Spleen (tissue), 11 donors: ENCODE measurements at regions not wholly inside any gene's neighbourhood (a gene's known extent, or its start where the extent isn't known, plus 50 kb on each side); places are given as distances from the start of the nearest gene placed in this dataset.

ENCODE experiments used
- DNase-seq: peaks from one replicate; pipeline ENCODE4 v3.0.0-alpha.2; 2020
- H3K27ac ChIP-seq, 8 donors: fragments of 200-600 bp; sonication (generic) in 7 of 8; 1 replicate in 4 of 8; 2 replicates in 4 of 8; pipeline versions ENCODE4 v1.5.0 to v1.8.0; 2016 to 2021; ENCODE audit warnings: inconsistent platforms in 4 of 8, mild to moderate bottlenecking in 4 of 8, moderate library complexity in 1 of 8
- H3K27me3 ChIP-seq, 7 donors: fragments of 200-600 bp; sonication (generic) in 6 of 7; replicated peaks in 1 of 7; 1 replicate in 4 of 7; 2 replicates in 3 of 7; pipeline versions ENCODE4 v1.5.0 to v1.8.0; 2016 to 2021; ENCODE audit warnings: inconsistent platforms in 3 of 7, mild to moderate bottlenecking in 1 of 7
- H3K36me3 ChIP-seq, 6 donors: fragments of 200-600 bp; sonication (generic) in 5 of 6; 1 replicate in 4 of 6; 2 replicates in 2 of 6; pipeline versions ENCODE4 v1.5.0 to v1.8.0; 2016 to 2021; ENCODE audit warnings: inconsistent platforms in 2 of 6
- H3K4me1 ChIP-seq, 6 donors: fragments of 200-600 bp; sonication (generic) in 5 of 6; 1 replicate in 3 of 6; 2 replicates in 3 of 6; pipeline versions ENCODE4 v1.5.0 to v1.8.0; 2016 to 2021; ENCODE audit warnings: inconsistent platforms in 3 of 6
- H3K4me3 ChIP-seq, 8 donors: fragments of 200-600 bp; sonication (generic) in 7 of 8; 1 replicate in 4 of 8; 2 replicates in 4 of 8; pipeline versions ENCODE4 v1.5.0 to v1.8.0; 2016 to 2021; ENCODE audit warnings: inconsistent platforms in 4 of 8, mild to moderate bottlenecking in 4 of 8, moderate library complexity in 2 of 8
- H3K9me3 ChIP-seq, 8 donors: fragments of 200-600 bp; sonication (generic) in 7 of 8; 1 replicate in 4 of 8; 2 replicates in 4 of 8; pipeline versions ENCODE4 v1.5.0 to v1.8.0; 2016 to 2021; ENCODE audit warnings: inconsistent platforms in 4 of 8
- POLR2A ChIP-seq, 3 donors: fragments of 450-650 bp; IDR thresholded peaks; one replicate each; pipeline ENCODE4 v1.5.1; 2017; ENCODE audit warnings: antibody characterized with exemption in 3 of 3, mild to moderate bottlenecking in 1 of 3
- POLR2AphosphoS5 ChIP-seq, 3 donors: sonication (generic); formaldehyde crosslinking; IDR thresholded peaks; one replicate each; pipeline ENCODE4 v1.5.1; 2017; ENCODE audit warnings: antibody characterized with exemption in 3 of 3
- WGBS, 5 donors: extraction: QIAGEN DNeasy Blood & Tissue Kit in 3 of 5; methylation state at CpG; one replicate each; pipeline versions ENCODE4 v1.1.5 to v1.1.7; 2013 to 2018; 5-methylcytosine and 5-hydroxymethylcytosine counted together
- intact Hi-C: fragments of 100-400 bp; cut with DNase I; formaldehyde crosslinking; loops from one replicate; pipeline ENCODE4 v1.15.0; 2023; ENCODE audit warnings: low total_unique reads
- TF ChIP-seq, protein P1 (sequence below), 11 experiments: fragments of 200-600 bp in 7 of 11; fragments of 450-650 bp in 4 of 11; sonication (generic) in 4 of 11; IDR thresholded peaks in 8 of 11; conservative IDR thresholded peaks in 3 of 11; 1 replicate in 7 of 11; 2 replicates in 4 of 11; pipeline versions ENCODE4 v1.4.0 to v1.8.0; 2016 to 2021; ENCODE audit warnings: antibody characterized with exemption in 11 of 11, inconsistent platforms in 4 of 11, mild to moderate bottlenecking in 1 of 11
- donor health status: healthy with polysubstance abuse.
- donor health status: DM: no; HTN: no; CAD: no; lungs with moderate emphysema.
- donor health status: DM: no; HTN: no; CAD: no.
- donor health status: Bipolar disorder and iron deficiency.
- donor health status: healthy.
- donor health status: DM: no; HTN: no; CAD: no.
- donor health status: DM: yes; HTN: yes; CAD: no.

DNA sequence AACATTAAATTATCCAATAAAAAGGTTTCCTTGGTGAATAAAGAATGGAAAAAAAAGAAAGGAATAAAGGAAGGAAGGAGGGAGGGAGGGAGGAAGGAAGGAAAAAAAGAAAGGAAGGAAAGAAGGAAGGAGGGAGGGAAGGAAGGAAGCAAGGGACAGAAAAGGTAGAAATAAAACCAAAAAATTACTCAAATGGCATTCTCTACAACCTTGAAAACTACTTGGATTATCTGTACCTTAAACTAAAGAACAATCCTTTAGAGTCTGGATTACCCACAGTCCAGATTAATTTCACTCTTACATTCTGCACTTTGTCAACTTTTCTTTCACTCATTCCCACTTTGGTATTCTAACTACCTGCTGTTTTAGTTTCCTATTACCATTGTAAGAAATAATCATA lies 361.8 kb upstream of the ADGRB3 start:
- Histone ChIP-seq H3K27ac (no peak overlapping the region), H3K36me3 (no peaks in the 10 kb centered on the region), H3K4me1 (no peaks in the 10 kb centered on the region), H3K4me3 (no peak overlapping the region), H3K9me3 (peaks cover 0 to 10% (median 0%) of the 10 kb centered on the region in 8 donors), H3K27me3 (no peaks in the 10 kb centered on the region)
- TF ChIP-seq POLR2AphosphoS5 (IDR thresholded peaks at IDR 0.05), result no peak
- no peak for TF ChIP-seq POLR2A (IDR thresholded peaks at IDR 0.05)
- TF ChIP-seq, protein P1, sequence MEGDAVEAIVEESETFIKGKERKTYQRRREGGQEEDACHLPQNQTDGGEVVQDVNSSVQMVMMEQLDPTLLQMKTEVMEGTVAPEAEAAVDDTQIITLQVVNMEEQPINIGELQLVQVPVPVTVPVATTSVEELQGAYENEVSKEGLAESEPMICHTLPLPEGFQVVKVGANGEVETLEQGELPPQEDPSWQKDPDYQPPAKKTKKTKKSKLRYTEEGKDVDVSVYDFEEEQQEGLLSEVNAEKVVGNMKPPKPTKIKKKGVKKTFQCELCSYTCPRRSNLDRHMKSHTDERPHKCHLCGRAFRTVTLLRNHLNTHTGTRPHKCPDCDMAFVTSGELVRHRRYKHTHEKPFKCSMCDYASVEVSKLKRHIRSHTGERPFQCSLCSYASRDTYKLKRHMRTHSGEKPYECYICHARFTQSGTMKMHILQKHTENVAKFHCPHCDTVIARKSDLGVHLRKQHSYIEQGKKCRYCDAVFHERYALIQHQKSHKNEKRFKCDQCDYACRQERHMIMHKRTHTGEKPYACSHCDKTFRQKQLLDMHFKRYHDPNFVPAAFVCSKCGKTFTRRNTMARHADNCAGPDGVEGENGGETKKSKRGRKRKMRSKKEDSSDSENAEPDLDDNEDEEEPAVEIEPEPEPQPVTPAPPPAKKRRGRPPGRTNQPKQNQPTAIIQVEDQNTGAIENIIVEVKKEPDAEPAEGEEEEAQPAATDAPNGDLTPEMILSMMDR (IDR thresholded peaks at IDR 0.05 in 8 of 11, conservative IDR thresholded peaks at IDR 0.05 in 3 of 11), result no peak
- intact Hi-C loops, result no loop called here
- no peak for DNase-seq

DNA sequence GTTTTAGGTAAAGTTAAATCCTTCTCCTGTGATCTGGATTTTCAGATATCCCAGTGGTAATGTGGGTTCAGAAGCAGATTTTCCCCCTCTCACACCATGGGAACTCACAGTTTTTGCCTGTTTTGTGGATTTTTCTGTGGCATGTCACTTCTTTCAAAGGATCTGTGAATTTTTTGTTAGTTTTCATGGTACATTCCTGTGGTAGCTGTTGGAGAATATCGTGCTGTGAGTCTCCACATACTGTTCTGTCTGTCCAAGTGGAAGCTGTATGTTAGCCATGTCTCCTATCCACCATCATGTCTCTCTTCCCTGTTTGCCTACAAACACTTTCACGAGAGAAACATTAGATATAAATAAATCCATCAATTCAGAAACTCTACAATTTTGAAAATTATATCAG lies 378.7 kb upstream of the ADGRB3 start:
- Histone ChIP-seq H3K4me3 (no peak overlapping the region), H3K4me1 (no peaks in the 10 kb centered on the region), H3K9me3 (peaks cover 0 to 63% (median 31%) of the 10 kb centered on the region in 8 donors), H3K27me3 (no peaks in the 10 kb centered on the region), H3K27ac (no peak overlapping the region), H3K36me3 (no peaks in the 10 kb centered on the region)
- TF ChIP-seq, protein P1 (IDR thresholded peaks at IDR 0.05 in 8 of 11, conservative IDR thresholded peaks at IDR 0.05 in 3 of 11), result no peak
- TF ChIP-seq POLR2AphosphoS5 (IDR thresholded peaks at IDR 0.05), result no peak
- intact Hi-C loops, result no loop called here
- no peak for DNase-seq
- 38 to 70% (median 60%) methylated on average over 2 of the region's 2 CpGs for WGBS, 5 donors

DNA sequence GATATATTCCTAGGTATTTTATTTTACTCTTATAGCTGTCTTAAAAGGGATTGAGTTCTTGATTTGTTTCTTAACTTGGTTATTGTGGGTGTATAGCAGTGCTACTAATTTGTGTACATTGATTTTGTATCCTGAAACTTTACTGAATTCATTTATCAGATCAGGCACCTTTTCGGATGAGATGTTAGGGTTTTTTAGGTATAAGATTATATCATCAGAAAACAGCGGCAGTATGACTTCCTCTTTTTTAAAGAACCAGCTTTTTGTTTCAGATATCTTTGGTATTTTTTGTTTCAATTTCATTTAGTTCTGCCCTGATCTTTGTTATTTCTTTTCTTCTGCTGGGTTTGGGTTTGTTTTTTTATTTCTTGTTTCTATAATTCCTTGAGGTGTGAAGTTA lies 382.4 kb upstream of the ADGRB3 start:
- 17 to 36% (median 23%) methylated on average over 2 of the region's 2 CpGs for WGBS, 5 donors
- no peak for DNase-seq
- no peaks in the 10 kb centered on the region for H3K36me3 ChIP-seq

DNA sequence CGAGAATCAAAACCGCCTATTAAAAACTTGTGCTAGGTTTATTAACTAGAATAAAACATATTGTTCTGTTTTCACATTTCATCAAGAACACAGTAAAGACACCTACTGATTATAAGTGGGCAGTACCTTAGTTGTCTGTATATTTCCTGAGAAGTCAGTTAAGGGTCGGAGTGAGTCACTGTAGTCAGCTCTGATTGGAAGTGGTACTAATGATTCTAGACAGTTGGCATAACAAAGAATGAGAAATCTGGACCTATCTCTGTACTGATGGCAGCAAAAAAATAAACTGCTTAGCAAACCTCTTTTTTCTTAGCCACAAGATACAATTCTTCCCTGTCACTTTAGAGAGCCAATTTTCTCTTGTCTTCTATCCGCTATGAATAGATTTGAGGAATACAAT lies 387.3 kb upstream of the ADGRB3 start:
- H3K4me1 ChIP-seq, result no peaks in the 10 kb centered on the region
- no peak for DNase-seq
- 88 to 96% (median 93%) methylated on average over 4 of the region's 4 CpGs for WGBS, 5 donors
- TF ChIP-seq, protein P1 (IDR thresholded peaks at IDR 0.05 in 8 of 11, conservative IDR thresholded peaks at IDR 0.05 in 3 of 11), result no peak
- TF ChIP-seq POLR2AphosphoS5 (IDR thresholded peaks at IDR 0.05) (no peak), POLR2A (IDR thresholded peaks at IDR 0.05) (no peak)
- H3K4me3 ChIP-seq, result no peak overlapping the region
- H3K9me3 ChIP-seq, result peaks cover 0 to 20% (median 9%) of the 10 kb centered on the region in 8 donors
- no peaks in the 10 kb centered on the region for H3K27me3 ChIP-seq
- no peaks in the 10 kb centered on the region for H3K36me3 ChIP-seq
- intact Hi-C loops, result no loop called here
- no peak overlapping the region for H3K27ac ChIP-seq

More for the DNA sequence above, 382.4 kb upstream of the ADGRB3 start:
- intact Hi-C loops, result no loop called here
- TF ChIP-seq, protein P1 (IDR thresholded peaks at IDR 0.05 in 8 of 11, conservative IDR thresholded peaks at IDR 0.05 in 3 of 11), result no peak
- TF ChIP-seq POLR2A (IDR thresholded peaks at IDR 0.05) (no peak), POLR2AphosphoS5 (IDR thresholded peaks at IDR 0.05) (no peak)
- no peak overlapping the region for H3K4me3 ChIP-seq
- no peak overlapping the region for H3K27ac ChIP-seq
- H3K9me3 ChIP-seq, result peaks cover 0 to 51% (median 26%) of the 10 kb centered on the region in 8 donors
- H3K4me1 ChIP-seq, result no peaks in the 10 kb centered on the region
- H3K27me3 ChIP-seq, result no peaks in the 10 kb centered on the region
